NCI-H526 (cell line): ENCODE measurements at regions not wholly inside any gene's neighbourhood (a gene's known extent, or its start where the extent isn't known, plus 50 kb on each side); places are given as distances from the start of the nearest gene placed in this dataset.
"Not testable (repeated sequence)": the region's sequence is repeated elsewhere in the genome, so short reads cannot be mapped to it uniquely, and the experiment has no call there.

Source experiments
- DNase-seq, 2 experiments: peaks; one replicate each; lab custom pipeline; 2025; lab: John Stamatoyannopoulos, UW

GRCh38 chrX:74080165-74080564 lies 223.8 kb upstream of the ZCCHC13 start:
- no peak for DNase-seq

GRCh38 chrX:74065831-74066390 lies 213.4 kb upstream of the XIST start:
- no peak for DNase-seq

GRCh38 chrX:74063426-74064155 lies 211.1 kb upstream of the XIST start:
- no peak for DNase-seq

GRCh38 chrX:74061879-74062278 lies 209.4 kb upstream of the XIST start:
- no peak for DNase-seq

- no peak for DNase-seq
Observed at GRCh38 chrX:74049126-74049525, 196.6 kb upstream of the XIST start.

GRCh38 chrX:74034066-74034465 lies 181.6 kb upstream of the XIST start:
- DNase-seq, result not testable (repeated sequence)

- DNase-seq, result not testable (repeated sequence)
Observed at GRCh38 chrX:74031527-74031926, 179.0 kb upstream of the XIST start.

GRCh38 chrX:74030766-74031165 lies 178.3 kb upstream of the XIST start:
- not testable (repeated sequence) for DNase-seq

GRCh38 chrX:74025145-74025544 lies 172.6 kb upstream of the XIST start:
- not testable (repeated sequence) for DNase-seq

GRCh38 chrX:74023203-74023602 lies 170.7 kb upstream of the XIST start:
- DNase-seq, result no peak

GRCh38 chrX:74018253-74018652 lies 165.7 kb upstream of the XIST start:
- DNase-seq, result no peak

- DNase-seq, result peak; percentile 62 to 76
Observed at GRCh38 chrX:74015379-74016019, 163.0 kb upstream of the XIST start.

- no peak for DNase-seq
Observed at GRCh38 chrX:74009041-74009440, 156.5 kb upstream of the XIST start.

GRCh38 chrX:73992019-73992418 lies 139.5 kb upstream of the XIST start:
- DNase-seq, result no peak

GRCh38 chrX:73987166-73987565 lies 134.7 kb upstream of the XIST start:
- no peak for DNase-seq

GRCh38 chrX:73979551-73980131 lies 127.1 kb upstream of the XIST start:
- no peak for DNase-seq

GRCh38 chrX:73977542-73978169 lies 125.1 kb upstream of the XIST start:
- no peak for DNase-seq

- DNase-seq, result not testable (repeated sequence)
Observed at GRCh38 chrX:73967461-73967860, 114.9 kb upstream of the XIST start.

GRCh38 chrX:73965833-73966232 lies 113.3 kb upstream of the XIST start:
- no peak for DNase-seq

- DNase-seq, result no peak
Observed at GRCh38 chrX:73964579-73964978, 112.1 kb upstream of the XIST start.

- DNase-seq, result no peak
Observed at GRCh38 chrX:73963682-73964081, 111.2 kb upstream of the XIST start.

GRCh38 chrX:73962948-73963347 lies 110.4 kb upstream of the XIST start:
- no peak for DNase-seq

- DNase-seq, result not testable (repeated sequence)
Observed at GRCh38 chrX:73961867-73962266, 109.4 kb upstream of the XIST start.
